Tibial nerve (tissue), 4 donors: ENCODE measurements at regions not wholly inside any gene's neighbourhood (a gene's known extent, or its start where the extent isn't known, plus 50 kb on each side); places are given as distances from the start of the nearest gene placed in this dataset.

Experiments
- DNase-seq, 2 donors: peaks; one replicate each; pipeline ENCODE4 v3.0.0-alpha.2; 2019; ENCODE audit warnings: low spot score in 2 of 2
- H3K27ac ChIP-seq, 4 donors: fragments of 200-600 bp; sonication (generic) in 3 of 4; one replicate each; pipeline ENCODE4 v1.5.1; 2017 to 2019; ENCODE audit warnings: mild to moderate bottlenecking in 1 of 4
- H3K27me3 ChIP-seq, 2 donors: fragments of 200-600 bp; sonication (generic) in 1 of 2; one replicate each; pipeline versions ENCODE4 v1.5.1 to v1.6.0; 2017 to 2019
- H3K36me3 ChIP-seq, 3 donors: fragments of 200-600 bp; sonication (generic); one replicate each; pipeline ENCODE4 v1.5.1; 2018 to 2019
- H3K4me1 ChIP-seq, 4 donors: fragments of 200-600 bp; sonication (generic) in 3 of 4; one replicate each; pipeline ENCODE4 v1.5.1; 2017 to 2019
- H3K4me3 ChIP-seq, 4 donors: fragments of 200-600 bp; sonication (generic) in 3 of 4; one replicate each; pipeline ENCODE4 v1.5.1; 2017 to 2019; ENCODE audit warnings: mild to moderate bottlenecking in 1 of 4, moderate library complexity in 1 of 4
- H3K9me3 ChIP-seq, 4 donors: fragments of 200-600 bp; sonication (generic) in 3 of 4; one replicate each; pipeline ENCODE4 v1.5.1; 2017 to 2019
- EP300 ChIP-seq, 2 donors: sonication (generic); formaldehyde crosslinking; IDR thresholded peaks; one replicate each; pipeline ENCODE4 v1.6.1; 2017; ENCODE audit warnings: antibody characterized with exemption in 2 of 2, mild to moderate bottlenecking in 1 of 2
- POLR2A ChIP-seq, 2 donors: fragments of 450-650 bp; IDR thresholded peaks; one replicate each; pipeline ENCODE4 v1.6.1; 2017; ENCODE audit warnings: antibody characterized with exemption in 2 of 2, mild to moderate bottlenecking in 2 of 2, moderate library complexity in 2 of 2
- WGBS, 2 donors: methylation state at CpG; one replicate each; pipeline ENCODE4 v1.1.5; 2018; 5-methylcytosine and 5-hydroxymethylcytosine counted together
- TF ChIP-seq, protein P1 (sequence below), 5 experiments: fragments of 200-600 bp in 3 of 5; fragments of 450-650 bp in 2 of 5; sonication (generic) in 3 of 5; IDR thresholded peaks; one replicate each; pipeline ENCODE4 v1.5.1; 2016 to 2019; ENCODE audit warnings: antibody characterized with exemption in 5 of 5, mild to moderate bottlenecking in 3 of 5, moderate library complexity in 2 of 5

DNA sequence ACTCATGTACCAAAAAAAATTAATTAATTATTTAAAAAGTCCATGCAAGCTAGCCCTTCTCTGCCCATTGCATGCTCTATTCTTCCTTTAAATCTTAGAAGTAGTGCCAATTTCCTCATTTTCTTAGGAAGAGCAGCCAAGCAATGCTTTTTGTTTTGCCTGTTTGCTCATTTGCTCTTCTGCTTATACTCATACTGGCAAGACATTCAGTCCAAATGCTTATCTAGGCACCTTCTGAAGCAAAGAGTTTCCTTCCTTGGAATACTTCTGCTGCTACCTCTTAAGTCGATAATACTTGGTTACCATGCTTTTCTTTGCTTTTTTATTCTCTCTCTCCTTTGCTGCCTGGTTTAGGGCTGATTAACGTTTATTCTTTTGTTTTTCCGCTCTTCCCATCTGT is 1318.3 kb downstream of the AACS start:
- H3K9me3 ChIP-seq = no peaks in the 10 kb centered on the region
- WGBS, 2 donors = 67 to 69% methylated on average over 3 of the region's 3 CpGs
- no peak overlapping the region for H3K27ac ChIP-seq
- H3K4me3 ChIP-seq = no peak overlapping the region
- H3K4me1 ChIP-seq = no peaks in the 10 kb centered on the region
- no peak for DNase-seq
- H3K27me3 ChIP-seq = no peaks in the 10 kb centered on the region
- TF ChIP-seq POLR2A (IDR thresholded peaks at IDR 0.05) = no peak
- no peak for TF ChIP-seq EP300 (IDR thresholded peaks at IDR 0.05)
- TF ChIP-seq, protein P1, sequence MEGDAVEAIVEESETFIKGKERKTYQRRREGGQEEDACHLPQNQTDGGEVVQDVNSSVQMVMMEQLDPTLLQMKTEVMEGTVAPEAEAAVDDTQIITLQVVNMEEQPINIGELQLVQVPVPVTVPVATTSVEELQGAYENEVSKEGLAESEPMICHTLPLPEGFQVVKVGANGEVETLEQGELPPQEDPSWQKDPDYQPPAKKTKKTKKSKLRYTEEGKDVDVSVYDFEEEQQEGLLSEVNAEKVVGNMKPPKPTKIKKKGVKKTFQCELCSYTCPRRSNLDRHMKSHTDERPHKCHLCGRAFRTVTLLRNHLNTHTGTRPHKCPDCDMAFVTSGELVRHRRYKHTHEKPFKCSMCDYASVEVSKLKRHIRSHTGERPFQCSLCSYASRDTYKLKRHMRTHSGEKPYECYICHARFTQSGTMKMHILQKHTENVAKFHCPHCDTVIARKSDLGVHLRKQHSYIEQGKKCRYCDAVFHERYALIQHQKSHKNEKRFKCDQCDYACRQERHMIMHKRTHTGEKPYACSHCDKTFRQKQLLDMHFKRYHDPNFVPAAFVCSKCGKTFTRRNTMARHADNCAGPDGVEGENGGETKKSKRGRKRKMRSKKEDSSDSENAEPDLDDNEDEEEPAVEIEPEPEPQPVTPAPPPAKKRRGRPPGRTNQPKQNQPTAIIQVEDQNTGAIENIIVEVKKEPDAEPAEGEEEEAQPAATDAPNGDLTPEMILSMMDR (IDR thresholded peaks at IDR 0.05) = no peak
- no peaks in the 10 kb centered on the region for H3K36me3 ChIP-seq

GRCh38 chr12:126384026-126384564 is 1318.9 kb downstream of the AACS start:
- Histone ChIP-seq H3K4me3 (no peak overlapping the region), H3K27ac (no peak overlapping the region), H3K27me3 (no peaks in the 10 kb centered on the region), H3K36me3 (no peaks in the 10 kb centered on the region), H3K9me3 (no peaks in the 10 kb centered on the region), H3K4me1 (no peaks in the 10 kb centered on the region)
- no peak for TF ChIP-seq EP300 (IDR thresholded peaks at IDR 0.05)
- WGBS, 2 donors = 27 to 29% methylated on average over 2 of the region's 2 CpGs
- no peak for DNase-seq

GRCh38 chr12:126385785-126386184 is 1320.5 kb downstream of the AACS start:
- Histone ChIP-seq H3K9me3 (no peaks in the 10 kb centered on the region), H3K27me3 (no peaks in the 10 kb centered on the region), H3K4me3 (no peak overlapping the region), H3K4me1 (no peaks in the 10 kb centered on the region), H3K27ac (no peak overlapping the region), H3K36me3 (no peaks in the 10 kb centered on the region)
- WGBS, 2 donors = 84 to 92% methylated on average over 4 of the region's 4 CpGs
- DNase-seq = no peak
- TF ChIP-seq POLR2A (IDR thresholded peaks at IDR 0.05) (no peak), EP300 (IDR thresholded peaks at IDR 0.05) (no peak)
- TF ChIP-seq, protein P1 (IDR thresholded peaks at IDR 0.05) = no peak

GRCh38 chr12:126389220-126389841 is 1324.1 kb downstream of the AACS start:
- Histone ChIP-seq H3K27me3 (no peaks in the 10 kb centered on the region), H3K4me3 (no peak overlapping the region), H3K9me3 (no peaks in the 10 kb centered on the region), H3K27ac (no peak overlapping the region), H3K4me1 (no peaks in the 10 kb centered on the region), H3K36me3 (no peaks in the 10 kb centered on the region)
- WGBS, 2 donors = 25 to 27% methylated on average over 9 of the region's 9 CpGs
- DNase-seq = peak in 1 of 2 donors; percentile 19
- TF ChIP-seq EP300 (IDR thresholded peaks at IDR 0.05) (no peak), POLR2A (IDR thresholded peaks at IDR 0.05) (no peak)
- TF ChIP-seq, protein P1 (IDR thresholded peaks at IDR 0.05) = no peak

GRCh38 chr12:126389961-126390360 is 1324.7 kb downstream of the AACS start:
- TF ChIP-seq, protein P1 (IDR thresholded peaks at IDR 0.05) = no peak
- no peak for TF ChIP-seq POLR2A (IDR thresholded peaks at IDR 0.05)
- no peak for TF ChIP-seq EP300 (IDR thresholded peaks at IDR 0.05)
- Histone ChIP-seq H3K27me3 (no peaks in the 10 kb centered on the region), H3K4me3 (no peak overlapping the region), H3K4me1 (no peaks in the 10 kb centered on the region), H3K36me3 (no peaks in the 10 kb centered on the region), H3K9me3 (no peaks in the 10 kb centered on the region), H3K27ac (no peak overlapping the region)
- no peak for DNase-seq
- 42 to 46% methylated on average over 5 of the region's 5 CpGs for WGBS, 2 donors
